ENCODE measurements at regions not wholly inside any gene's neighbourhood (a gene's known extent, or its start where the extent isn't known, plus 50 kb on each side); places are given as distances from the start of the nearest gene placed in this dataset.
"Not testable (repeated sequence)": the region's sequence is repeated elsewhere in the genome, so short reads cannot be mapped to it uniquely, and the experiment has no call there.

GRCh38 chr12:131388164-131389053 lies 322.5 kb upstream of the SFSWAP start:
- H3K4me3 Mint-ChIP-seq; POLR2A ChIA-PET; intact Hi-C loops (cut with micrococcal nuclease); H3K27ac Mint-ChIP-seq; H3K36me3 Mint-ChIP-seq; H3K9me3 Mint-ChIP-seq; H3K4me1 Mint-ChIP-seq (ENCODE audit: low read depth); CTCF ChIA-PET; DNase-seq: not testable (repeated sequence)
- peaks cover 10% of the 10 kb centered on the region for H3K27me3 Mint-ChIP-seq

GRCh38 chr12:131389054-131390013 lies 321.6 kb upstream of the SFSWAP start:
- POLR2A ChIA-PET, result no interaction called here
- no peak for DNase-seq
- H3K4me1 Mint-ChIP-seq (ENCODE audit: low read depth), result no peaks in the 10 kb centered on the region
- no peaks in the 10 kb centered on the region for H3K36me3 Mint-ChIP-seq
- CTCF ChIA-PET, result no interaction called here
- no peak overlapping the region for H3K4me3 Mint-ChIP-seq
- no peaks in the 10 kb centered on the region for H3K9me3 Mint-ChIP-seq
- intact Hi-C loops (cut with micrococcal nuclease), result no loop called here
- peaks cover 9% of the 10 kb centered on the region for H3K27me3 Mint-ChIP-seq
- no peak overlapping the region for H3K27ac Mint-ChIP-seq

GRCh38 chr12:131390412-131391334 lies 320.2 kb upstream of the SFSWAP start:
- intact Hi-C loops (cut with micrococcal nuclease), result no loop called here
- Mint-ChIP-seq H3K27me3 (peaks cover 6% of the 10 kb centered on the region), H3K27ac (no peak overlapping the region), H3K36me3 (no peaks in the 10 kb centered on the region), H3K9me3 (no peaks in the 10 kb centered on the region), H3K4me1 (ENCODE audit: low read depth) (no peaks in the 10 kb centered on the region), H3K4me3 (no peak overlapping the region)
- peak; percentile 15 for DNase-seq
- ChIA-PET POLR2A (no interaction called here), CTCF (no interaction called here)

GRCh38 chr12:131391399-131391798 lies 319.5 kb upstream of the SFSWAP start:
- no peak overlapping the region for H3K4me3 Mint-ChIP-seq
- no peaks in the 10 kb centered on the region for H3K4me1 Mint-ChIP-seq (ENCODE audit: low read depth)
- intact Hi-C loops (cut with micrococcal nuclease), result no loop called here
- H3K36me3 Mint-ChIP-seq, result no peaks in the 10 kb centered on the region
- ChIA-PET CTCF (no interaction called here), POLR2A (no interaction called here)
- DNase-seq, result no peak
- no peak overlapping the region for H3K27ac Mint-ChIP-seq
- H3K9me3 Mint-ChIP-seq, result no peaks in the 10 kb centered on the region
- peaks cover 6% of the 10 kb centered on the region for H3K27me3 Mint-ChIP-seq

GRCh38 chr12:131394752-131395151 lies 316.1 kb upstream of the SFSWAP start:
- H3K4me1 Mint-ChIP-seq (ENCODE audit: low read depth); H3K4me3 Mint-ChIP-seq; POLR2A ChIA-PET; CTCF ChIA-PET; H3K36me3 Mint-ChIP-seq; H3K27me3 Mint-ChIP-seq; DNase-seq; intact Hi-C loops (cut with micrococcal nuclease); H3K27ac Mint-ChIP-seq: not testable (repeated sequence)
- peaks cover 21% of the 10 kb centered on the region for H3K9me3 Mint-ChIP-seq

GRCh38 chr12:131395209-131395684 lies 315.6 kb upstream of the SFSWAP start:
- H3K27ac Mint-ChIP-seq; CTCF ChIA-PET; intact Hi-C loops (cut with micrococcal nuclease); DNase-seq; H3K27me3 Mint-ChIP-seq; POLR2A ChIA-PET; H3K4me3 Mint-ChIP-seq; H3K4me1 Mint-ChIP-seq (ENCODE audit: low read depth); H3K36me3 Mint-ChIP-seq: not testable (repeated sequence)
- peaks cover 21% of the 10 kb centered on the region for H3K9me3 Mint-ChIP-seq

GRCh38 chr12:131395971-131396573 lies 314.8 kb upstream of the SFSWAP start:
- Mint-ChIP-seq H3K27ac (no peak overlapping the region), H3K27me3 (no peaks in the 10 kb centered on the region), H3K9me3 (peaks cover 21% of the 10 kb centered on the region), H3K4me3 (no peak overlapping the region), H3K36me3 (peaks cover 1% of the 10 kb centered on the region), H3K4me1 (ENCODE audit: low read depth) (no peaks in the 10 kb centered on the region)
- ChIA-PET CTCF (no interaction called here), POLR2A (no interaction called here)
- intact Hi-C loops (cut with micrococcal nuclease), result no loop called here
- DNase-seq, result no peak

GRCh38 chr12:131397493-131398181 lies 313.3 kb upstream of the SFSWAP start:
- no peak for DNase-seq
- Mint-ChIP-seq H3K4me1 (ENCODE audit: low read depth) (no peaks in the 10 kb centered on the region), H3K9me3 (peaks cover 21% of the 10 kb centered on the region), H3K27me3 (no peaks in the 10 kb centered on the region), H3K36me3 (peaks cover 1% of the 10 kb centered on the region), H3K27ac (no peak overlapping the region), H3K4me3 (no peak overlapping the region)
- CTCF ChIA-PET, result no interaction called here
- intact Hi-C loops (cut with micrococcal nuclease), result no loop called here
- POLR2A ChIA-PET, result no interaction called here

- peaks cover 21% of the 10 kb centered on the region for H3K9me3 Mint-ChIP-seq
- H3K4me1 Mint-ChIP-seq (ENCODE audit: low read depth), result no peaks in the 10 kb centered on the region
- intact Hi-C loops (cut with micrococcal nuclease), result no loop called here
- POLR2A ChIA-PET, result no interaction called here
- peaks cover 1% of the 10 kb centered on the region for H3K36me3 Mint-ChIP-seq
- DNase-seq, result no peak
- H3K27me3 Mint-ChIP-seq, result no peaks in the 10 kb centered on the region
- H3K4me3 Mint-ChIP-seq, result no peak overlapping the region
- no peak overlapping the region for H3K27ac Mint-ChIP-seq
- CTCF ChIA-PET, result no interaction called here
These were observed 311.9 kb upstream of the SFSWAP start for GRCh38 chr12:131399000-131399399.

- CTCF ChIA-PET, POLR2A ChIA-PET: not testable (repeated sequence)
These were observed 310.1 kb upstream of the SFSWAP start for GRCh38 chr12:131400668-131401294.

More at GRCh38 chr12:131400668-131401294, 310.1 kb upstream of the SFSWAP start:
- H3K36me3 Mint-ChIP-seq; H3K27me3 Mint-ChIP-seq; H3K4me3 Mint-ChIP-seq; DNase-seq; H3K4me1 Mint-ChIP-seq (ENCODE audit: low read depth); H3K27ac Mint-ChIP-seq: not testable (repeated sequence)
- intact Hi-C loops (cut with micrococcal nuclease), result loop anchor here (5.0 kb wide), 1 partner anchor 133 kb away; no protein-coding TSS in a partner anchor
- peaks cover 21% of the 10 kb centered on the region for H3K9me3 Mint-ChIP-seq
